NCI-H1092 treated with DMSO at 0.1 percent for 48 hours (cell line): ENCODE measurements at regions not wholly inside any gene's neighbourhood (a gene's known extent, or its start where the extent isn't known, plus 50 kb on each side); places are given as distances from the start of the nearest gene placed in this dataset.
A peak's percentile ranks its signal among the peaks of the same experiment; 100 is the strongest.
"Not testable (repeated sequence)": the region's sequence is repeated elsewhere in the genome, so short reads cannot be mapped to it uniquely, and the experiment has no call there.

Source experiments
- DNase-seq: peaks from one replicate; lab custom pipeline; 2025; lab: John Stamatoyannopoulos, UW

DNA sequence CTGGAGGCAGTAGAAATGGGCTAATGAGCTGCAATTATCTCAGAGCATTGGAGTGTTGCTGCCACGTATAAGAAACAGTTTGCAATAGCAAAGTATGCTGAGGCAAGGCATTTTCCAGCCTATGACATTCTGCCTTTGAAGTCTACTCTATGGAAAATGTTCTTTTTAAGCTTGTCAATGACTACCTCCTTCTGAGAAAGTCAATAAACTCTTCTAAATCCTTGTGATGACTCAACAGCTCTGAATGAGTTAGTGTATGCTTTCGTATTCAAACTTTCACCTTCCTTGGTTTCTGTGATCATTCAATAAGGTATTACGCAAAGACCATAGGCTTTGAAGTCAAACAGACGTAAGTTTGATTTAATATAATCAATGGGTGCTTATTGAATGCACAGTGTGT lies 111.2 kb downstream of the CAPZA3 start:
- DNase-seq, result no peak

DNA sequence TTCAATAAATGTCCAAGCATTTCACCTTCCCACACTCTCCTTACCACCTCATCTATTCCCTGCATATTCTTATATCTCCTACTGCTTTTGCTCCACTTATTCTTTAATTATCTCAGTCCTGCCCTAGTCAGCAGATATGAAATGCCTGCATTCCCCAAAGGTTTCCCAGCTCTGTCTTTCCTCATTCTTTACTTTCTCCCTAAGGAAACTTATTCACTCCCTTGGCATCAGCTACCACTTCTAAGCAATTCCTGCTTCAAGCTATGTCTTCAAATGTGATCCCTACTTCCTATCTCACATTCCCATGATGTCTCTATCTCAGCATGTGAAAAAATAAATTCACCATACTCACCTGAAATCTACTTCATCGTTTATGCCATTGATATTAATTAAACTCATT lies 111.8 kb downstream of the CAPZA3 start:
- DNase-seq, result no peak

DNA sequence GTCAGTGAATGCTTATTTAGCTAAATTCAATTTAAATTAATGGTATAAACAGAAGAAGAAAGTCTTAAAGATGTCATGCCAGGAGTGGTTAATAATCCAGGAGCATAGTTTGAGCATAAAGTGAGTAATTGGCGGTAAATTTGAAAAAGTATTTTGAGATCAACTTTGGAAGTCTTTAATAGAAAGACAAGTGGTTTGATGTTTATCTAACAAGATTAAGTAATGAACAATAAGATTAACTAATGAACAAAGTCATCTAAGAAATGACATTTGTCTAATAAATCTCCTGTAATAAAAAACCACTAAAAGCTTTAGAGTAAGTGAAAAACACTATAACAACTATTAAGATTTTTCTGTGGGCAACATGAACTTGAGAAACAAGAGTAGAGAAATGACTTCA lies 112.8 kb downstream of the CAPZA3 start:
- no peak for DNase-seq

DNA sequence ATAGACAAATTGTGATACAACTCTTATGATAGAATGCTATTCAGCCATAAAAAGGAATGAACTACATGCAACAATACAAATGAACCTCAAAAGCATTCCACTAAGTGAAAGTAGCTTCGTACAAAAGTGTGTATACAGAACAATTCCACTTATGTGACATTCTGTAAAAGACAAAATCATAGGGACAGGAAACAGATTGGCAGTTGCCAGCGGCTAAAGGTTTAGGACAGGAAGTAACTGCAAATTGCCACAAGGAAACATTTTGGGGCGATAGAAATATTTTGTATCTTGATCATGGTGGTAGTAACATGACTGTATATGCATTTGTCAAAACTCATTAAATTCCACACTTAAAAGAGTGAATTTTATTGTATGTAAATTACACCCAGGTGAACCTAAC lies 113.4 kb downstream of the CAPZA3 start:
- DNase-seq, result no peak

DNA sequence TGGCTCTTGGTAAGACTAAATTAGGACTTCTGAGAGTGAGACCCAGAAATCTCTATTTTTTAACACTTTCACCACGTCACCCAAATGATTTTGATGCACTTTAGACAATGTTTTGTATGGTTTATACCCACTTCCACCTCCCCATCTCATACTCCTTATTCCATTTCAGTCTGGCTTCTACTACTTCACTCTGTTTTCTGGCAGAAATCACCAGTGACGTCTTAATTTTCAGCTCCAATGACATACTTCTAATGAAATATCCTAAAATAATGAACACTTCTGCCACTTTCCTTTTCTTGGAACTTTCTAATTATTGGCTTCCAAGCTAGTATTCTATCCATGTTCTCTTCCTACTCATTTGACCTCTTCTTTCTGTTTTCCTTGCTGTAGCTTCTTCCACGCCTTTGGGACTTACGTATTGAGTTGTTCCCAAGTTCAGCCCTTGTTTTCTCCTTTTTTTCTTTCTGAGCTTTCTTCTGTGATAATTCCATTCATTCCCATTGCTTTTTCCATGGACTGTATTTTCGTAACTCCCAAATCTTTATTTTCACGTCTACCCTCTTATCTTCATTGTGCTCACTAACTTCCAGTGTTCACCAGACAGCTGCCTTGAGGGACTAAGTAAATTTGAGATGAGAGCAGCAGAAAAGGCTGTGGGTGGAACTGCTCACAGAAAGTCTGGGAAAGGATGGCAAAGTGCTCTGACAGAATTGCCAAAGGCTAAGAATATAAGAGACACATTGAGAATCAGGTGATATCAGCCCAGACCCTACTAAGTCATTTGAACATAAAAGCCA lies 115.8 kb downstream of the CAPZA3 start:
- DNase-seq, result no peak

DNA sequence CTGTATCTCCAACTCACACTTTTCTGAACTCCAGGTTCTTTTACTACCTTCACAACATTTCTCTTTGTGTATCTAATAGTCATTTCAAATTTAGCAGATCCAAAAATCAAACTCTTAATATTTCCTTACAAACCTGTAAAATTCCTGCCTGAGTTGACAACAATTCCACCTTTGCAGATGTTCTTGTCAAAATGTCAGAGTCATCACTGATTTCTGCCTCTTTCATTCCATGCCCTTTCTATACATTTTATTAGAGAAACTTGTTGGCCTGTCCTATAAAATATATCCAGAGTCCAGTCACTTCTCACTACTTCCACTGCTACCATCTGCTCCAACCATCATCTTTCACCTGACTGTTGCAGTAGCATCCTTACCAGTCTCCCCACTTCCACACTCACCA lies 119.7 kb downstream of the CAPZA3 start:
- DNase-seq, result no peak

DNA sequence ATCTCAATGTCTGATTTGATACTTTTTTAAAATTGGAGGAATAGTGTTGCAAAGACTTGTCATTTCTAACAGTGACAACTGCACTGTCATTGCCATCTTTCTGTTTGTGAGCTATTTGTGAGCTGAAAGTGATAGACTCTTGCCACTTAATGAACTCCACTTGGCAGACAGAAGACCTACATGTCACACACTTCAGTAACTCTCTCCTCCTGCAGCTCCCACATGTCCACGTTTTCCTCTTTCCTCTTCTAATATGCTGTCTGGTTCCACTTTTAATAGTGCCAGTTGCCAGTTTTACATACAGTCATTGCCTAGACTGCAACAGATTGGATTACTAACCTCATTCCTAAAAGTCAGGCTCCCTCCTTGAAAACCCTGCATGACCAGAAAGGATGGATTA lies 121.5 kb downstream of the CAPZA3 start:
- no peak for DNase-seq

DNA sequence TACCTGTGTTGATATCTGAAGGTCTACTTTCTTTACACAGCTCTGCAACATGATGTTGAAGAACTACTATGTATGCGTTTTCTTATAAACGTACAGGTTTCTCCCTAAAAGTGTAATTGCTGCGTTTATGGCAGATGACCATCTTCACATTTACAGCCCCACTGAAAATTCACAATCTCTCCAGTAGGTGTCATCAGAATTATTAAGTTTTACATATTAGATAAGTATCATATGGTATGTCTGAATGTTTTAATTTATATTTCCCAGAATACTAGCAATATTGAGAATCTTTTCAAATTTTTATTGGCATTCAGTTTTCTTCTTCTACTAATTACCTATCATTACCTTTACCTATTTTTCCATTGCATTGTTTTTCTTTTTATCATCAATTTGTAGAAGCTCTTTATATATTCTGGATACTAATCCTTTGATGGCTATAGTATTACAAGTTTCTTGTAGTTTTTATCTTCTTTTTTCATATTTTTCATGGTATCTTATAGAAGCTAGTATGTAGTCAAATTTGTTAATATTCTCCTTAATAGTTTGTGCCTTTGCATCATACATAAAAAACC lies 123.5 kb downstream of the CAPZA3 start:
- peak; percentile 37 for DNase-seq

DNA sequence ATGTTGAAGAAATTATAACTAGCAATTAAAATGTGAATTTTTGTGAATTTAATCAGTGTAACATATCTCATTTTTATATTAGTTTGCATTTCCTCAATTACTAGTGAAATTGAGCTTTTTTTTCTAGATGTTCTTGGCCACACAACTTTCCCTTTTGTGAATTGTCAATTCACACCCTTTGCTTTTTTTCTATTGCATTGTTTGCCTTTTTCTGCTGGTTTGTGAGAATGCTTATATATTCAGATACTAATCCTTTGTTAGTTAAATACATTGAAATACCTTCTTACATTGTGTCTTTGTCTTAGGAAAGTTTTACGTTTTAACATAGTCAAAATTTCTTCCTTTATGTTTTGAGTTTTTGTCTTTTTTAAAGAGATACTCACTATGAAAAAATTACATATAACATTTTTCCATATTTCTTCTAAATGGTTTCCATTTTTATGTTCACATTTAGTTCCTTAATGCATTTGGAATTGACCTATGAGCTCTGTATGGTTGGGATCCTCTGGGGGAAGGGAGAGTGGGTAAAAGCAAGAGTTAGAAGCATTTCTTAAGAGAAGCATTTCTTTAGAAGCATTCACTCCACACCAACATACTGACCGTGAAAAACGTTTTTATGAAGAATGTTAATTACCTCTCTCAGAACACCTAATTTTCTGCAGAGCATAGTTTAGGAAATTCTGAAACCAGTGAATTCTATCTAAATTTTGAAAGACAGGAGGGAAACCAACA lies 126.0 kb downstream of the CAPZA3 start:
- DNase-seq, result no peak

DNA sequence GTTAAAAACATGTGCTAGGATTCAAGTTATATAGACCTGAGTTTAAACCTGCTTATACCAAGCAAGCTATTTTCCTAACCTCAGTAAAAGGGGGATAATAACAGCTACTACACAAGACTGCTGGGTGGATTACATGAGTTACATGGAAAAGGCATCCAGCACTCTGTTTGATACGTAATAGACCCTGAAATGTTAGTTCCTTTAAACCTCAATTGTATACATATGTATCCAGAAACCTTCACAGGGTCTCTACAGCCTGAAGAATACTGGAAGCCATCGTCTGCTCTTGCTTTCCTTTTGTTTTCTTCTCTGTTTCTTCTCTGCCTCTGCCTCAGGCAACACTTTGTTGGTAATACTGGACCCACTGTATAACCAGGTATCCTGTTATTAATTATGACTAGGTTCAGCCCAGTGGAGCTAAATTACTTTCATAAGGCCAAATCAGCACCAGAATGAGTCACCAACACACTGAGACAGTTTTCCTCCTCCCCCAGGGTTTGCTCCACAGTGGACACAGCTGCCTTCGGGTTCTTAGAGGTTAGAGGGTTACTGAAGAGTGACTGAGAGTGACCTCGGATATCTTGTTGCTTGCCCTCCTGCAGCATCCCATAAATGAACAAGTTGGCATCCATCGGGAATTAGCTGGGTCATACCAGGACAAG lies 127.1 kb downstream of the CAPZA3 start:
- no peak for DNase-seq

DNA sequence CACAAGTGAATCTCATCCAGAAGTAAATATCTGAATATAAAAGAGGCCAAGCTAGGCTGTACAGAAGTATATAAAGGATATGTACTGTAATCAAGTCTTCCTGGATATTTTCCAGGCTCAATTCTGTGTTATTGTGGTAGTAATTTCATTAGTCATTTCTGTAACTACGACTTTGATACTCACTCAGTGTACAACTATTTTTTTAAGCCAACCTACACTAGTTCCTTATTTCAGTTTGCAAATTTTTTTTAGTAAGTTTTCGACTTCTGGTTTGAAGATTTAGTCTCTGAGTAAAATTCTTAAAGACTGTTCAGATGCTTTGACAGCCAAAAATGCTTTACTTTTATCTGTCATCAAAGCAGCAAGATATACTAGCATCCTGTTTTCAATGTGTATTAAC lies 130.8 kb downstream of the CAPZA3 start:
- no peak for DNase-seq

DNA sequence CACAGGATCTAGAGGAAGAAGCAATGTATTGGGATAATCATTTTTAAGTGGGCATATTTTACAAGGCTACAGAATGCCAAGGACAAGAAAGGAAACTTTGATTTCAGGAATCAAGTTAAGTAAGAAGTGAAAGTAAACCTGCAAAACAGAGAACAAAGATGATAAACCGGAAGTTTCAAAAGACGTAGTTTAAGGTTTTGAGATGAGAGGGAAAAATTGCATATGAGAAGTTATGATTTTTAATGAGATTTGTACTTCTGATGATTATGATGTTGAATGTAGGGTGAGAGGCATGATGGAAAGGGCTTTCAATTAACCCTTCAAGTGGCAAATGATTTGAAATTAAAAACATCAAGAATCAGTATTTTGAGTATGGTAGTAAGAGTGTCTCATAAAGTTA lies 134.9 kb downstream of the CAPZA3 start:
- DNase-seq, result no peak

DNA sequence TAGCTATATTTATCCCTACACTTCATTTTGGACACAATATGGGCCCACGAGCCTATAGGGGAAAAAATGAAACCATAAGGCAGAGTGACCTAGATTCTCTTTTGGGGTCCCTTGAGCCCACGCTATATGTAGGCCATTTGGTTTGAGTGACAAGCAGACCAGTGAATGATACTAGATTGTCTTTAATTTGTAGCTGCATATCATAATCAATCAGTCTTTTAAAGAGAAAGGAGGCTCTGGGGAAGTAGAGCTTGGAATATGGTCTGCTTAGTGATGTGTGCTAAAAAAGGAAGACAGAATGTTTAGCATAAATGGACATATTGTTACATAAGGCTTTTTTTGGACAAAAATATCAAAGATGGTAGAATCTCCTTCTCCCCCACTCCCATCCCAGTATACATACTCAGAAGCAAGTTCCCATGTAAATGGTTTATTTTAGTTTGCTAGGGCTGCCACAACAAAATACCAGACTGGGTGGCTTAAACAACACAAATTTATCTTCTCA lies 140.8 kb downstream of the CAPZA3 start:
- DNase-seq, result no peak

DNA sequence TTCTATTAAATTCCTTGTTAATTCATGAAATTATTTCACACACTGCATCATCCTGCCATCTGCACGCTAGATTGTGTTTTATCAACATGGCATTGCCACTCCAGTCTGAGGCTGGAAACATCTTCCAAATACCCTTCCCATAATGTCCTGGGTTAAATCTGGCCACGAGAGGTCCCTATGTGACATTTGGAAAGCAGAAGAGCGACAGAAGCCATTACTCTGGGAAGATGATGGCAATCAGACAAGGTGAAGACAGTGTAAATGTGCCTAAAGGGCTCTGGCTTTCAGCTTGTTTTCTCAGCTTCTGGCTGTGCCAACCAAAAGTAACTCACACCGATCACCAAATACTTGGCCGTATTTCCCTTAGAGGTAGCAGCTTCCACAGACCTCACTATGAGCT lies 144.8 kb downstream of the CAPZA3 start:
- no peak for DNase-seq

DNA sequence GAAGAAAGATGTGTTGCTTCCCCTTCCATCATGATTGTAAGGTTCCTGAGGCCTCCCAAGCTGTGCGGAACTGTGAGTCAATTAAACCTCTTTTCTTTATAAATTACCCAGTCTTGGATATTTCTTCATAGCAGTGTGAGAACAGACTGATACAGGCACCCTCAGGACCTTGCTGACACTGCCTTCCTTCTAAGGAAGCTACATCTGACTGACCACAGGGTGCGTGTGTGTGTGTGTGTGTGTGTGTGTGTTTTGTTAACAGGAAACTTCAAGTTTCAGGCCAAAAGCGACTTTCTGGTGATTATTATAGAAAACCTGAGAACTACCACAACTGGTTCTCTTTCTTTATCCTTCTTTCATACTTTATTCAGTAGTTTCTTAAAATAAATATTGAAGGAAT lies 149.0 kb downstream of the CAPZA3 start:
- no peak for DNase-seq

DNA sequence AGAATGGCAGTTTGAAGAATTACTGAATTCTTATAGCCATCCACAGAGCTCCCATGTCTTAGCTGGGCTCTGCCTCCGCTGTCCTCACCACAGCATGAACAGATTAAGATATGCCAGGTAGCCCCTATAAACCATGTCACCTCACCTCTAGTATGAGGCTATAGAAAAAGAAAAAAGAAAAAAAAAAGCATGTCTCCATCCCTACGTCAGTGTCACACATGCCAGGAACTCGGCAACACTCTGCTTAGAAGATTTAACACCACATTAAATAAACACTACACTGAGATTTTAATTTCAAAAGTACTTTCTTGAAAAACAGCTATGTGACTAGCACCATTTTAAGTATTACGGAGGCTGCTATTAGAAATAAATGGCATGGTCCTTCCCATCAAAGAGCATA lies 149.4 kb downstream of the CAPZA3 start:
- no peak for DNase-seq

DNA sequence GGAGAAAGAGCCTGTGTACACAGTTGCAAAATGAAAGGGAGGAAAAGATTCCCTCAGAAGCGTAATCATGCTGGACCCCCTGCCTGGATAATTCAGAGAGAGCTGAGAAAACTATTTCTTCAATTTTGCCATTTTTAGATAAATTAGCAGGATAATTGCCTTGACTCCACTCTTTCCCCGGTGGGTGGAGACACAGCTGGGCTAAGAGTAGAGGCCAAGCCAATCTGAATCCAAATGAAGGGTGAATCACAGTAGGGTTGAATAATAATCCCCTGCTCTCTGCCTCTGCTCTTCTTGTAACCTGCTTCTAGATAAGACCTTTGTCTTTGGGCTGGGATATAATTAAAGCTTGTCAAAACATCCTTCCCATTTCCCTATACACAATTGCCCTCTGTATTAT lies 150.1 kb downstream of the CAPZA3 start:
- DNase-seq, result no peak

DNA sequence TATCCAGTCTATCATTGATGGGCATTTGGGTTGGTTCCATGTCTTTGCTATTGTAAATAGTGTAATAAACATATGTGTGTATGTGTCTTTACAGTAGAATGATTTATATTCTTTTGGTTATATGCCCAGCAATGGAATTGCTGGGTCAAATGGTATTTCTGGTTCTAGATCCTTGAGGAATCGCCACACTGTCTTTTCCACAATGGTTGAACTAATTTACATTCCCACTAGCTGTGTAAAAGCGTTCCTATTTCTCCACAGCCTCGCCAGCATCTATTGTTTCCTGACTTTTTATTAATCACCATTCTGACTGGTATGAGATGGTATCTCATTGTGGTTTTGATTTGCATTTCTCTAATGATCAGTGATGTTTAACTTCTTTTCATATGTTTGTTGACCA lies 152.7 kb downstream of the CAPZA3 start:
- DNase-seq, result not testable (repeated sequence)

DNA sequence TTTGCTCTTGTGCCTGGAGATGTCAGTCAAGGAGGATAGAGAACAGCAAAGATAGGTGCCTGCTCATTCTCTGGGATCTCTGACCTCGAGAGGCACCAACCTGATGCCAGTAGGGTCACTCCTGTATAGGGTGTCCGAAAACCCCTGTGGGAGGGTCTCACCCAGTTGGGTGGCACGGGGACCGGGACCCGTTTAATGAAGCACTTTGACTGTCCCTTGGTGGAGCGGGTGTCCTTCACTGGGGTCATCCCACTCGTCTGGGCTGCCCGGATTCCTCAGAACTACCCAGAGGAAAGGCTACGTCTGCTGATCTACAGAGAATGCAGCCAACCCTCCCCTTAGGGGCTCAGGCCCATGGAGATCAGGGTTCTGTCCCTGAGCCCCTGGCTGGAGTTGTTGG lies 157.6 kb downstream of the CAPZA3 start:
- DNase-seq, result no peak

DNA sequence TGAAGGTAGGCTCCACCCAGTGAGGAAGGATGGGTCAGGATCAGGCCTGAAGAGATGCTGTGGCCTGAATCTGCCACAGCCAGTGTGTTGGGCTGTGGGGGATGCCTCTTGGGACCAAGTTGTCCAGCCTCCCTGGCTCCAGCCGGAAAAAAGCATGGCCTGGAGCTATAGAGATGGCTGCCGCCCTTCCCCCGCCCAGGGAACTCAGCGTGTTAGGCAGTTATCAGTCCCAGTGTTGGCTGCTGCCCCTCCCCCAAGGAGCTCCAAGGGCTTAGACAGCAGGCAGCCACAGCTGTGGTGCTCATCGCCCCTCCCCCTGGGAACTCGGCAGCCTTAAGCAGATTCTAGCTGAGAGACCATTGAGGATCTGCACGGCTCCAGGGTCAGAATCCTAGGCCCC lies 158.0 kb downstream of the CAPZA3 start:
- no peak for DNase-seq

DNA sequence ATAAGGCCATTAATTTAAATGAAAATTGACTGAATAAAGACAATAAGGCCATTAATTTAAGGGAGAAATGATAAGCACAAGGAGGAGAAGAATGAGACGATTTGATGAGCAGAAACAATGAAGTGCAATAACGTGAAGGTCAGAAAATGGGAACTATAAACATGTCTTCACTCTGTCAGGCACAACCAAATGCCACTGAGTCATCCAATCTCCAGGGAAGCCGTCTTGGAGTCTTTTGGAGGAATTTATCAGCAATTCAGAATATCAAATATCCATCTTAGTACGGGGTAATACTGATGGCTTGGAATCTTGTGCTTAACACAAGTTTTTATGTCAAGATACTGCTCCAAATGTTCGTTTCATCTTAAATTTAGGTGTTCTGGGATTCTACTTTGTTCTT lies 159.9 kb downstream of the CAPZA3 start:
- no peak for DNase-seq

DNA sequence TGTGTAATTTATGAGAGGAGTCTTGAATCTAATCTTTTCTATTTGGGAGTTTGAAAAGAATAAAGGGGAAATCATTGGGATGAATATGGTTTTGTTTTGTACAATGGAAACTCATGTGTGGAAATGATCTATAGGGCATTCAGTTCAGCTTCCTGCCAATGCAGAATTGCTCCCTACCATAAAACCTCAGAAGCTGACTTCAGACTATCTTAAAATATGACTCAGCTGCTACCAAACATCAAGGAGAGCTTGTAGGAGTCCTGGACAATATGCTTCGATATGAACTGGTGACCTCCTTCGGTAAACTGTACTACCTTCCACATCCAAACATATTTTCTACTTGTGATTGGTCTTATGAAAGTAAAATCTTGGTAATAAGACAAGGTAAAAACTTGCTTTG lies 160.6 kb downstream of the CAPZA3 start:
- no peak for DNase-seq

DNA sequence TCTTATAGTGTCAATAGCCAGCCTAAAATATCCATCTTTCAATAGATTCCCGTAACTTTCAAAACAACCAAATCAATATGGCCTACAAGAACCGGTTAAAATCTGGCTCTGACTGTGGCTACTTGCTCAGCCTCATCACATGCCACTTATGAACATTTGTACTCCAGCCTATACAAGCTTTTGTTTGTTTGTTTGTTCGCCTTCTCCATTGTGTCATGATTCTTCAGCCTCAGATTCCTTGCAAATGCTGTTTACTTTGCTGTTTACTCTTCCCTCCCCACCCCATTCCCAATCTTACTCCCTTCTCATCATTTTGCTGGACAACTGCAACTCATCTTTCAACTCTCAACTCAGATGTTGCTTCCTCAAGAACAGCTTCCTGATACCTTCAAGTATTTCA lies 161.2 kb downstream of the CAPZA3 start:
- DNase-seq, result no peak
